ENCODE measurements at regions not wholly inside any gene's neighbourhood (a gene's known extent, or its start where the extent isn't known, plus 50 kb on each side); places are given as distances from the start of the nearest gene placed in this dataset.
"Not testable (repeated sequence)": the region's sequence is repeated elsewhere in the genome, so short reads cannot be mapped to it uniquely, and the experiment has no call there.

DNA sequence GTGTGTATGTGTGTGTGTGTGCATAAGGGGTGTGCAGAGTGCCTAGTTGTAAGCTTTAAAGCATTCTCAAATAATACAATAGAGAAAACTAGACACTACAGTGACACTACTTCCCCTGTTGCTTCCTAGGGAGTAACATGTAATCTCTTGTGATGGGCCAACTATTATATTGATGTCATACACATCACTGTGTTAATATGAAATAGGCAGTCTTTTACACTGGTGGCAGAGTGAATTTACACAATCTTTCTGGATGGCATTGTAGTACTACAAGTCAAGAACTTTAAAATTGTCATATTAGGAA is 488.0 kb upstream of the ZEB2 start:
- DNase-seq (ENCODE audit: low read depth, low spot score), result no peak

DNA sequence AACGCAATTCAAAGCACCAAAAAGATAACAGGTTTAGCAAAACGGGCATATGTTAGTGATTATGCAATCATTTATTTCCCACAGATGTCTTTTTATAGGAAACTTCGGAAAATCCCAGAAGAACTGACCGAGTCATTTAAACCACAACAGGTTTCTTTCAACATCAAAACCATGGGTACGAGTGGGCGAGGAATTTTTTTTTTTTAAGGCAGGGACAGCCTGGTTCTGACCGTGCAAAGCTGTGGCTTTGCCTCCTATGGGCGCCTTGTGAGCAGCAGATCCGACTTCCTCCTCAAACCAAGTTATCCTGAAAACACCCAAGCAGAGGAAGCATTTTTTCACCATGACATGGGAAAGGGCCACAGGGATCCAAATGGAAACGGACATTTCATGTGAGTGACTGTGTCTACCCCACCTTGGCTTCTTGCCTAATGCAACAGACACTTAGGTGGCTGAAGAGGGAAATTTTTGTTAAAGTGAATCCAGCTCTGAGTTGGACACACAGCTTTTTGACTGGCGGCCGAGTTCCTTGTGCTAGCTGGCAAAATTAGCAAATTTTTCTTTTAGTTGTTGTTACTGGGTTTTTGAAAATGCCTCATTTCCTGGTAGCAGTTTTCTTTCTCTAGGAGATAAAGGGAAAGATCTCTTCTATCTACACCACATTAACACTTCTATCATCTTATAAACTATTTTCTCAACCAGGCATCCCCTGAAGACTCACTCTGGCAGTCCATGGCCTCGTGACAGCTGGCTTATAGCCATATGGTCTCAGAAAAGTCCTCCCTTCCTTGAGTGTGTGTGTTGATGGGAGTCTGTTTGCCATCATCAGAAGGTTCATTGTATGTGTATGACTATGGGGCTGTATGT is 487.4 kb upstream of the ZEB2 start:
- DNase-seq (ENCODE audit: low read depth, low spot score), result no peak

DNA sequence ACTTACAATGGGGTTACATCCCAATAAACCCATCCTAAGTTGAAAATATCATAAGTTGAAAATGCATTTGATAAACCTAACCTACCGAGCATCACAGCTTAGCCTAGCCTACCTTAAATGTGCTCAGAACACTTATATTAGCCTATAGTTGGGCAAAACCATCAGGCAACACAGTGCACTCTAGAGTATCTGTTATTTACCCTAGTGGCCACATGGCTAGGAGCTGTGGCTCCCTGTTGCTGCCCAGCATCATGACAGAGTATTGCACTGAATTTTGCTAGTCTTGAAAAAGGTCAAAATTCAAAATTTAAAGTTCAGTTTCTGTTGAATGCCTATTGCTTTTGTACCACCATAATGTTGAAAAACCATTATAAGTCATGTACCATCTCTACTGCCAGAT is 482.7 kb upstream of the ZEB2 start:
- DNase-seq (ENCODE audit: low read depth, low spot score), result no peak

DNA sequence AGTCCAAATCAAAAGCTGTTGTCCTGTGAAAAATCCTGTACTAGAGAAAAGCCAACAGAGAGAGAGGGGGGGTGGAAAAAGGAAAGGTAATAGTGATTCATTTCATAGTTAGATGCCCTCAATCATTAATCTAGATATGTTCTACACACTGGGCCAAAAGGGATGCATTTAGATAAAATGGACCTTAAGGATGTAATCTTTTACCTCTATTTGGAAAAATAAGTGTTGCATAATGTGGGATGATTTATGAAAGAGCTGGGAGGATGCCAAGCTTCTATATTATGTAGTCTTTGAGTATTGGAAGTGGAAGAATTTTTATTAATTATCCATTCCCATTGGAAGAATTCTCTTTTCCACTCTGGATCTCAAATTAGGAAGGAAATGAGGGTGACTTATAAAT is 480.5 kb upstream of the ZEB2 start:
- no peak for DNase-seq (ENCODE audit: low read depth, low spot score)

DNA sequence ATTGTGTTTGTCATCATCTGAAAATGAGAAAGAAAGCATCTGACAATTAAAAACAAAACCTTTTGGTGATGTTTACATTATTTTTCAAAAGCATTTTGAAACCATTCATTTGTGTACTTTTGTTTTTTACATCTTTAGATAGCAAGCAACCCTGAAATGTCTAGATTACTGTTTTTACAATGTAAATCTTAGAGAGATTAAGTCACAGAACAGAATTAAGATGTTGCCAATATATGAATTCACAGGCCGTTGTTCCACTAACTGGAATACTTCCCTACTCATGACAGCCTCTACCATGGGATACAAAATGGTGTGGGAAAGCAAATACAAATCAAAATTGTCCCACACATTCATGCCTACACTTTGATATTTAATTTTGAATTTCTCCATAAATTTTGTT is 480.0 kb upstream of the ZEB2 start:
- no peak for DNase-seq (ENCODE audit: low read depth, low spot score)

DNA sequence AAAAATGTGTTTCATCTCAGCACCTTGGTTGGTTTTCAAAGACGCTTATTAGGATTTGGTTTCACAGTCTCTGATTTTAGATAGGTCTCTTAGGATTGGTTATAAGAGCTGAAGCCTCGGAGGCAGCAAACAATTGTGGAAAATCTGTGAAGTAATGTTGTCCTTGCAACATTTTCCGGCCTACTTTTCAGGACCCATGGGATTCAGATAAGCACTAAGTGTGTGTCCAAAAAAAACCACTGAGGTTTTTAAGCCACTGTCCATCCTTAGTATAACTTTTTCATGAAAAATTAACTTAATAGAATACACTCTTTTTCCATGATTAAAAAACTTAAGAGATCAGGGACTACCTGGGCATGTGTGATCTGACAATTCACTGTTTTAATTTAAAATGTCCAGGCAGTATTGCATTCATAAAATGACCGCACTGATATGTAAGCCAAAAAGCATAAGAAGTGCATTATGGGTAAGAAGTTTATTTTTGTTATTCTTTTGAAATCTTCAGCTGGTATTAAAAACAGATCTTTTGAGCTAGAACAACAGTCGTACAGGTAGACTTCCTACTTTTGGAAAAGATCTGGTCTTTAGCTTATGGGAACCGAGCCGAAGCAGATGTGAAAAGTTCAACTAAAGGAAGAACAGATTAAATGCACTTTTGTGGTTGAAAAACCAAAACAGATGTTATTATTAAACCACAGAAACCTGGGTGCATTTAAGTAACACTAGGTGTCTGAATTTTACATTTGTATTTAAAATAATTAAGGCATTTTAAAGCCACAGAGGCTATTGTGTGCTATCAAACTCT is 479.4 kb upstream of the ZEB2 start:
- DNase-seq (ENCODE audit: low read depth, low spot score), result no peak

DNA sequence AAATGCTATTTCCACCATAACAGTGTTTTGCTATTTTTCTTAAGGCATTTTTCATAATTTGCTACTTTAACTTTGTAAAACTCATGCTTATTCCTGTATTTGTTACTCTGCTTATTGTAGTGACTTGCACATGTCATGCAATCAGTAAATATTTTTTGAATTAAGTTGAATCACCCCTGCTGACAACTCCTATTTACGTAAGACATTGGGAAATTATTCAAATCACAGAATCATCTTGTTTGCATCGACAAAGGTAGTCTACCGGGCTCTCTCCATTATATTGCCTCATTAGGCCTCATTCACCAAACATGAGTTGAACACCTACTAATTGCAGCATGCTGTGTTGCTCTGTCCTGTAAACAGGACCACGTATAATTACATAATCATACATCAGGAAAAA is 478.5 kb upstream of the ZEB2 start:
- no peak for DNase-seq (ENCODE audit: low read depth, low spot score)

DNA sequence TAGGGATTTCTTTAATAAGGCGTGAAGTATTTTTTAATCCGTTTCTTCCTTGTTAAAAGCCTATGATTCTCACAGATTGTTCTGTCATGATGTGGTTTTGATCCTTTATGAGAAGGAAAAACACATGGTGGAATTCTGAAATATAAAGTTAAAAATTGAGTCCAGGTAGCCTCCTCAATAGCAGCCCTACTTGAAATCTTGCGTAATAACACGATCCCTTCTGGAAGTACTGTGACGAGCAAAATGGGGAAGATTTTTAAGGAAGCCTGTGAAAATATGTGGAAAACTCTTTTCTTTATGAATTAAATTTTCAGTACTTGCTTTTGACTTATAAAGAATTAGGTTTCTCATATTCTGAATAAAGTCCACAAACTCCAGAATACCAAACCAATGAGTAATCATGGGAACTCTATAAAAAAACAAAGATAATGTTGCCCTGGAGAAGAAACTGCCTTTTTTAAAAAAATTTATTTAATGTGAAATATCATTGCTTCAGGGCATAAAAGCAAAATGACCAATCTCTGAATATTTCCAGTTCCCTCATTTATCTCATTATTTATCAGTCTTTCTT is 476.4 kb upstream of the ZEB2 start:
- DNase-seq (ENCODE audit: low read depth, low spot score), result no peak

DNA sequence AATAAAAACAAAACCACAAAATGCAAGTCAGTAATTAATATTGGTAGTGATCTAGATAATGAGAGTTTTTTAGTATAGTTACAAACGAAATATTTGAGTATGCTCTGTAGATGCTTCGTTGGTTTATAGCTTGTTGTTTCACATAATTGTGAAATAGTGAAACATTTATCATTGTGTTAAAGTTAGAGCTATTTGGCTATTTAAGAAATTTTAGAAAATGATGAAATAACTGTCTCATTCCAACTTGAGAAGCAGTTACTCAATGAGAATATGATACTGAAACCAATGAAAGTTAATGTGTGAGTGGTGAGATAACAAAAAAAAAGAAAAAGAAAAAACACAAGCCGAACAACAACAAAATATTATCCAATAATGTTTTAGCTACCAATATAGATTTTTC is 475.6 kb upstream of the ZEB2 start:
- DNase-seq (ENCODE audit: low read depth, low spot score), result no peak

DNA sequence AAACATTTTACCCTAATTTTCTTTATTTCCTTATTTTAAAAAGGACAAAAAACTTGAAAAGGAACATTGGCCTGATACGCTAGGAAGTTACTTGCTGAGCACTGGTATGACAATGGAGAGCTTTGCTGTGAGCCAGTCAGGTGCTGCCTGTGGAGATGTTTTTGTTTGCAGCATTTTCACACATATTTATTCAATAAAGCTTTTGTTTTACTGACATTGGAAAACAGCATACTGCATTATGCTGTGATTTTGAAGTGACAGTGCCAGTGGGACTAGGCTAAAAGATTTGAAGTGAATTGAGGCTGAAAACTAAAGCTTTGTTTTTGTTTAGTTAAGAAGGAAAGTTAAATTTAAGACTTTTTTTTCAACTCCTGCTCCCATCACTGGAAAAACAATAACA is 470.7 kb upstream of the ZEB2 start:
- no peak for DNase-seq (ENCODE audit: low read depth, low spot score)

DNA sequence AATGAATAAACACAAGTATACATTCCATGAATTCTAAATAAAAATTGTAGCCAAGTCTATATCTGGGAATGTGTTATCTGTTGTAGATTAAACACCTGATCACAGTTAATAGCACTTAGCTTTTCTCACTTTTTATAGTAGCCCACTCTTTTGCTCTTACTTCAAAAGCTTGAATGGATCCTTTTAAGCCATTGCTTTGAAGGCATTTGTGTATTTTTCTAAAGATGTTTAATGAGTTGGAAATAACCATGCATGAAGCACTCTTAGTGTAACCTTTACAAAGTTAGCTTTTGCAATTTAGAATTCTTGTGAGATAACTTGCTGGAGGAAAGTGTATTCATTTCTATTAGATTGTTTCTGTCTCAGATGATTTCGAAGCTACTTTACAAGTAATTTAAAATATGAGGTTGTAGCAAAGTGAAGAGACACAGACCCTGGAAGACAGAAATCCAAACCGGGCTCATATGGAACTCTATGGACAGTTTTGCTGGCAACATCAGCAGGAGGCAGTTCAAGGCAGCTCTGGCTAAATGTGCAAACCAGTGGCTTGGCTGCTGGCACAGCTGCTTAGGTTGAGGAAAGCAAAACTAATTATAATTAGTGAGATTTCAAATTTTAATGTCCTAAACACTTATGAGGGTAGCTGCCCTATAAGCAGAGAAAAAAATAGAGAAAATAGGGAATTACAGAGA is 469.8 kb upstream of the ZEB2 start:
- DNase-seq (ENCODE audit: low read depth, low spot score), result no peak

DNA sequence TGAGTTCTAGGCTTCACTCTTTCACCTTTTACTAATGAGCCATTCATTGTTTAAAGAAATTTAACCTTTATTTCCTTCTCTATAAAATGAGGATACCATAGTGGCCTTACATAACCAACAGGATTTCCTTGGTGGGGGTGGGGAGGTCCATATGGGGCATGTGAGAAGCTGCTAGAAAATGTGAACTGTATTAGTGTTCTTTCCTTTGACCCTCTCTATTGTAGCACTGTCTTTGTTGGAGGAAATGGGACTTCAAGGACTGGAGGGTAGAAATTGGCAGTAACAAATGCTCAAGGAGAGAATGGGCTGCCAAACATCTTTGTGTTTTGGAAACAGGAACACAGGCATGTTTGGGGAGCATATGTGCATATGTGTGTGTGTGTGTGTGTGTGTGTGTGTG is 468.7 kb upstream of the ZEB2 start:
- DNase-seq (ENCODE audit: low read depth, low spot score), result no peak

DNA sequence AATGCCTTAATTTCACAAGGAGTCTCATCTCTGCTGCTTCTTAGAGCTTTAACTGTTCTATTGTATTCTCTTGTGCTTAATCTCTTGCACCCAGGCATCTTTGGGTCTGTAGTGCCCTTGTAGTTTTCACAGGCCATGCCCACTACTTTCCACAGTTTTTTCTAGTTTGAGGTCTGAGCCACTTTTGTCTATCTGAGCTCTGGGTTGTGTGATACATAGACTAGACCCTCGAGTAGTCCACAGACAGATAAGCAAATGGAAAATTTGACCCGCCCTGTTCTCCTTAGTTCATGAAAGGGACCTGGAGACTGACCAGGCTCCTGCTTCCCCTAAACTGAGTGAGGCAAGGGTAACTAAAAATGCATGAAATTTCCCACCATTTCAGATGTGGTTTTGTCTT is 466.8 kb upstream of the ZEB2 start:
- no peak for DNase-seq (ENCODE audit: low read depth, low spot score)

DNA sequence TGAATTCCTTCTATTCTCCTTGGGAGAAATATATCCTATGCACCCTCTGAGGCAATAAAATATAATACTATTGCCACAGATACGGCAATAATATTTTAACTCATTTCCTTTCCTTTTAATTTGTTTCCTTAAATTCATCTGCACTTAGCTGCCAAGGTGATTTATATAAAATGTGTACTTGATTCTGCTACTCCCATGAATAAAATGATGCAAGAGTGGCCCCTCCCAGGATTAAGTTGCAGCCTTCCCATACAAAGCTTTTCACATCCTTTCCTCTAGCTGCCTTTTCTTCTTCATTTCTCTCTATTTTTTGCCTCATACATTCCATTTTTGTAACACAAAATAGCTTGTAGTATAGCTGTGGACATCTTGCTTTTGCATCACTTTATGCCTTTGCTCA is 464.1 kb upstream of the ZEB2 start:
- no peak for DNase-seq (ENCODE audit: low read depth, low spot score)

DNA sequence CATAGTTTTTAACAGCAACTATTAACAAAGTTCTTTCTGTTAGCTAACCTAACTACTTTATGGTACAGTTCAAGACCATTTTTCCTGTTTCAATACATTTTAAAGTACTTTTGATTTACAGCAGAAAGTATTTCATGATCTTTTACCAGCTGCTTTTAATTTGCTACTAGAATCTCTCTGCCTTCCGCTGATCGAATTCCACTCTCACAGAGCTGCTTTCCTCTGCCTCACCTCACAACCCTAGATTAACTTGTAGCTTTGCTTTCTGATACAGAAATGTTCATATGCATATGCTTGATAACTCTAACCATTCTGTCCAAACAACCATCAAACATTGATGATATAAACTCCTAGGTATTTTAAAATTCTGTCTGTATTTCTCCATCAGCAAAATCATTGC is 463.2 kb upstream of the ZEB2 start:
- no peak for DNase-seq (ENCODE audit: low read depth, low spot score)

DNA sequence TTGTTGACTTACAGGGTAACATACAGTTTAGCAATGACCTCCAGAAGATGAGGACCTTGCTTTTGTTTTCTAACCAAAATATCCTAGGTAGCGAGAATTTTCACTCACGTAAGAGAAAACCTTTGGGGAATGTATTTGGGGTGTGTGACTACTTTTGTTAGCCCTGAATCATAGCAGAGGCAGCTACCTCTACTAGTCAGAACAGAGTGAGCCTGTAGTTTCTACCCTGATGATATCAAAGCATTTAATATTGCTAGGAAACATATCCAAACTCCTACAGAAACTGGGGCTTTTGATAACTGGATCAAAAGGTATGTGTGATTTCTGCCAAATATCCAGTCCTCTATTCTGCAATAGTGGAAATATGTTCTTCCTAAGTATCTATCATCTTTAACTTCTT is 462.6 kb upstream of the ZEB2 start:
- DNase-seq (ENCODE audit: low read depth, low spot score), result no peak

DNA sequence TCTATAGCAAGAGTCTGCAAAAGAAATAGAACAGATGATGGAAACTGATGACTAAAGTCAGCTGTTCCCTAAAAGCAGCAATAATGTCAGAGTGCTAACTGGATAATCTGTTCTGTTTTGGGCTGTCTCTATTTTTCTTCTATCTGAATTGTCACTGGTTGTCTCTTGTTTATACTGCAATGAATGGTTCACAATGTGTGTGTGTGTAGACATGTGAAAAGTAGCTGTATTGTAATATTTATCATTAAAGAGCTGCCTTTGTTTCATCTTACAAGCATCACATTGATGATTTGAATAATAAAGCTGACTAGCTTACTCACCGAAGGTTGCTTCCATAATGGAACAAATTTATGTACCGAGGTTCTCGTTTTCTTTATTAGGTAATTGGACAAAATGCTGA is 456.0 kb upstream of the ZEB2 start:
- DNase-seq (ENCODE audit: low read depth, low spot score), result no peak

DNA sequence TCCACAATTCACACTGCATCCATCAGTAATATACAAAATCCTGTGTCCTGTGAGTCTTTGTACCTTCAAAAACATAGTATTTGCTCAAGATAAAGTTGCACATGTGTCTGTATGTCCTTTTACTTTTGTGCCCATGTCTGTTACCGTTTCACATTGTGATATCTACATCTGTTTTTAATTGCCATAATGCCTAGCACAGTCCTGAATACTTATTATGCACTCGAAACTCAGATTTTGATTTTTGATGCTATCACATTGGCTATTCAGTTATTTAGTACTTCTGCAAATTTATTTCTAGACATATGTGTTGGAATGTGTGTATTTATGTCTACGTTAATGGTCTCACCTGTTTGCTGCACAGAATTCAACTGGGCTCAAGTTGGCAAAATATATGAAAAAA is 452.8 kb upstream of the ZEB2 start:
- DNase-seq (ENCODE audit: low read depth, low spot score), result no peak

DNA sequence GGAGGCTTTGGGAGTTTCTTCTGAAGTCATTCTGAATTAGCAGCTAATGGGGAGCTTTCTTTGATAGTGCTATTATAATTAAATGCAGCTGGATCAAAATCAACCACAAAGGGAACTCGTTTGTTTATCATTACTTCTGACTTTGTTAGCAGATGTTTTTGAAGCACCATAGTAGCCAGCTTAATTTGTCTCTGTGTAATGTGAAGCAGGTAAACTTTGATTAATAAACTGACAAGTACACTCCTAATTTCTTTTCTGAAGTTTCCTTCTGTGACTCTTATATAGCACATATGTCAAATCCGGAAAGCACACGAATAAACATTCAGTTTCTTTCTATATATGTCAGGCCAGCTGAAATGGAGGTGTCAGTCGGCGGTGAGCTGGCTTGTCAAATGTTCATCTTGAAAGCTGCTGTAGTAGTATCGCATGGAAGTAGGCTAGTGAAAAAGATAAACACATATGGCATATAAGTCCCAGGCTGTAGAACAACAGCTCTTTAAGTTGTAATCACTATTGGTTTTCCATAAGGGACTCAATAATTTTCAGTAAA is 451.9 kb upstream of the ZEB2 start:
- DNase-seq (ENCODE audit: low read depth, low spot score), result no peak

DNA sequence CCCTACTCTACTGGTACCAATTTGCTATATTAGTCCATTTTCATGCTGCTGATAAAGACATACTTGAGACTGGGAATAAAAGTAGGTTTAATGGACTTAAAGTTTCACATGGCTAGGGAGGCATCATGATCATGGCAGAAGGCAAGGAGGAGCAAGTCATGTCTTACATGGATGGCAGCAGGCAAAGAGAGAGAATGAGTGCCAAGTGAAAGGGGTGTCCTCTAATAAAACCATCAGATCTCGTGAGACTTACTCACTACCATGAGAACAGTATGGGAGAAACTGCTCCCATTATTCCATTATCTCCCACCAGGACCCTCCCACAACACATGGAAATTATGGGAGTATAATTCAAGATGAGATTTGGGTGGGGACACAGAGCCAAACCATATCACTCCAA is 450.5 kb upstream of the ZEB2 start:
- not testable (repeated sequence) for DNase-seq (ENCODE audit: low read depth, low spot score)

DNA sequence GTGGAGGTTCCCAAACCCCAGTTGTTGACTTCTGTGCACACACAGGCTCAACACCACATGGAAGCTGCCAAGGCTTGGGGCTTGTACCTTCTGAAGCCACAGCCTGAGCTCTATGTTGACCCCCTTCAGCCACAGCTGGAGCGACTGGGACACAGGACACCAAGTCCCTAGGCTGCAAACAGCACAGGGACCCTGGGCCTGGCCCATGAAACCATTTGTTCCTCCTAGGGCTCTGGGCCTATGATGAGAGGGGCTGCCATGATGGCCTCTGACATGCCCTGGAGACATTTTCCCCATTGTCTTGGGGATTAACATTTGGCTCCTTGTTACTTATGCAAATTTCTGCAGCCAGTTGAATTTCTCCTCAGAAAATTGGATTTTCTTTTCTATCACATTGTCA is 449.6 kb upstream of the ZEB2 start:
- DNase-seq (ENCODE audit: low read depth, low spot score), result not testable (repeated sequence)

DNA sequence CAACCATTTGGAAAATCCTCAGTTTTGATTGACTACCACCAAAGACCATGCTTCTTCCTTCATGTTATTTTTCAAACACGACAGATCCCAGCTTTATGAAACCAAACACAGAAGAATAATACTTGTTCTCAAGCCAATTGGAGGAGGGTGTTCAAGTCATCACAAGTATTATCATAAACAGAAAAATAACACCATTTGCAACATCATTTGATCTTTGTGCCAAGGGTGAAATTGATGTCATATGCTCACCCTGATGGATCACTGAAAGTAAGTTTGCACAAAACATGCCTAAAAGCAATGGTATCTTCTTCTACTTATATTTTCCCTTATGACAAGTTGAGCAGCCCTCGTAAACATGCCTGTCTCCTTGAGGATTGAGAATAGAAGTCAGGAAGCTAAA is 448.0 kb upstream of the ZEB2 start:
- DNase-seq (ENCODE audit: low read depth, low spot score), result no peak
